Astrocyte (in vitro differentiated cells and primary cell): ENCODE measurements at regions not wholly inside any gene's neighbourhood (a gene's known extent, or its start where the extent isn't known, plus 50 kb on each side); places are given as distances from the start of the nearest gene placed in this dataset.

Experiments
- CTCF ChIP-seq: IDR thresholded peaks from 2 replicates; pipeline ENCODE4 v1.5.1; 2011; ENCODE audit warnings: low read depth, mild to moderate bottlenecking, inconsistent platforms, low read length, moderate library complexity; ENCODE audit not compliant: insufficient read depth
- EZH2 ChIP-seq: IDR thresholded peaks from 2 replicates; pipeline ENCODE4 v1.6.1; 2012; ENCODE audit warnings: mild to moderate bottlenecking, low read length, inconsistent platforms; ENCODE audit not compliant: insufficient read depth

GRCh38 chr11:92845805-92846204 lies 123.6 kb upstream of the MTNR1B start:
- no peak for TF ChIP-seq CTCF
- no peak for TF ChIP-seq EZH2
